ENCODE measurements at regions not wholly inside any gene's neighbourhood (a gene's known extent, or its start where the extent isn't known, plus 50 kb on each side); places are given as distances from the start of the nearest gene placed in this dataset.

DNA sequence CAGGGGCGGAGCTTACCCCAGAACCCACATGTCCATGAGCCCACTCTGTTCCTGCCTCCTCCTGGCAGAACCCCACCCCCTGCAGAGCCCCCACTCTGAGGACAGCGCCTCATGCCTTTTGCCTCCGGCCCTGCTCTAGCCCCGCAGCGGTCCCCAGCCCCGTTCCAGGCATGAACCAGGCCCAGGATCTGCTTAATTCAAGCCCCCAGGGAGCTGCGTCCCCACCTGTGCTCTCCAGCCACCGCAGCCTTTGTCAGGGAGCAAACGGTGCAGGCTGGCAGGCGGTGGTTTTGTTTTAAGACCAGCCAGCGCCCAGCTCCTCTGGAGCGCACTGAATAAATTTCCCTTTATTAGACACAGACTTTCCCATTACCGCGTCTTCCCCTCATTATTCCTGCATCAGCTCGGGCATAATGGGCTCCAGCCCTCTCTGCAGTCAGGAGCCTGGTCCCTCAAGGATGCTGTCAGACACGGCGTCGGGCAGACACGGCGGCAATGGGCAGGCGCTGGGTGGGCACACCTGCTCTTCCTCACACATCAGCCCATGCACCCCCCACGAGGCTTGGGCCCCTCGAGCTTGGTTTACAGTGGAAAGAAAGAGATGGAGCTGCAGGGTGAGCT is 137.6 kb downstream of the OLFM1 start:
- TF ChIP-seq, protein P1, sequence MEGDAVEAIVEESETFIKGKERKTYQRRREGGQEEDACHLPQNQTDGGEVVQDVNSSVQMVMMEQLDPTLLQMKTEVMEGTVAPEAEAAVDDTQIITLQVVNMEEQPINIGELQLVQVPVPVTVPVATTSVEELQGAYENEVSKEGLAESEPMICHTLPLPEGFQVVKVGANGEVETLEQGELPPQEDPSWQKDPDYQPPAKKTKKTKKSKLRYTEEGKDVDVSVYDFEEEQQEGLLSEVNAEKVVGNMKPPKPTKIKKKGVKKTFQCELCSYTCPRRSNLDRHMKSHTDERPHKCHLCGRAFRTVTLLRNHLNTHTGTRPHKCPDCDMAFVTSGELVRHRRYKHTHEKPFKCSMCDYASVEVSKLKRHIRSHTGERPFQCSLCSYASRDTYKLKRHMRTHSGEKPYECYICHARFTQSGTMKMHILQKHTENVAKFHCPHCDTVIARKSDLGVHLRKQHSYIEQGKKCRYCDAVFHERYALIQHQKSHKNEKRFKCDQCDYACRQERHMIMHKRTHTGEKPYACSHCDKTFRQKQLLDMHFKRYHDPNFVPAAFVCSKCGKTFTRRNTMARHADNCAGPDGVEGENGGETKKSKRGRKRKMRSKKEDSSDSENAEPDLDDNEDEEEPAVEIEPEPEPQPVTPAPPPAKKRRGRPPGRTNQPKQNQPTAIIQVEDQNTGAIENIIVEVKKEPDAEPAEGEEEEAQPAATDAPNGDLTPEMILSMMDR (IDR thresholded peaks at IDR 0.05; ENCODE audit: borderline replicate concordance, insufficient read depth, low read depth, low read length) = no peak
- no peak overlapping the region for H3K4me3 ChIP-seq (ENCODE audit: low read depth, low read length)

DNA sequence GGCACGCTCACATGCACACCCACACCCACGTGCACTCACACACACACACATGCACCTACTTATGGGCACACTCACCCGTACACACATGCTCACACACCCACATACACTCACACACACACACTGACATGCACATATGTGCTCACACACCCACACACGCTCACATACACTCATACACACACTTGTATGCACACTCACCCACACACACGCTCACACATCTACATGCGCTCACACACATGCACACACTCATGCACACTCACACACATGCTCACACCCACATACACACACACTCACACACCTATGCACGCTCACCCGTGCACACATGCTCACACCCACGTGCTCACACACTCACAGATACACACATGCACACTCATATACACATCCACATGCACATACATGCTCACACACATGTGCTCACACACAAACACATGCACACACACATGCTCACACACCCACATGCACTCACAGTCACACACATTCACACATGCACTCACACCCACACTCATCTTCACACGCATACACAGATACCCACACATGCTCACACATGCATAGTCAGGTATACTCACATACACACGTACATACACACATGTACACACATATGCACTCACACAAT is 138.3 kb downstream of the OLFM1 start:
- TF ChIP-seq, protein P1 (IDR thresholded peaks at IDR 0.05; ENCODE audit: borderline replicate concordance, insufficient read depth, low read depth, low read length) = no peak
- H3K4me3 ChIP-seq (ENCODE audit: low read depth, low read length) = no peak overlapping the region

DNA sequence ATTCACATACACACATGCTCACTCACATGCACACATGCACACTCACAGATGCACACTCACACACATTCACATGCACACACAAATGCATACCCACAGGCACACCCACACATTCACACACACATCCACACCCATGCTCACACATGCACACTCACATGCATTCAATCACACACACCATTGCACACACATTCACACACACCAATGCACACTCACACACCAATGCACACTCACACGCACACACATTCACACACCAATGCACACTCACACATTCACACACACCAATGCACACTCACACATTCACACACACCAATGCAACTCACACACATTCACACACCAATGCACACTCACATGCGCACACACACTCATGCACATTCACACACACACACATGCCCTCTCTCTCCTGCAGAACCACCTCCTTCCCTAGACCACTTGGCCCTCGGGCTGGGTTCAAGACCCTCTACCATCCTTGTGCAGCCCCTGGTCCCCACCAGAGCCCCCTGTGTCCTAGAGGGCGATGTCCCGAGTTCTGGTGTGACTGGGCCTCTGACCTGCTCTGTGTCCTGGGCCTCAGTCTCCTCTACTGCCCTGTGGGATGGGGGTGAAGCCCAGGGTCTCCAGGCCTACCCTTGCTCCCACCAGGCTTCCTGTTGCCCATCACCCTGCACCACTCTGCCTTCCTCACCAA is 139.0 kb downstream of the OLFM1 start:
- TF ChIP-seq, protein P1 (IDR thresholded peaks at IDR 0.05; ENCODE audit: borderline replicate concordance, insufficient read depth, low read depth, low read length) = no peak
- no peak overlapping the region for H3K4me3 ChIP-seq (ENCODE audit: low read depth, low read length)

DNA sequence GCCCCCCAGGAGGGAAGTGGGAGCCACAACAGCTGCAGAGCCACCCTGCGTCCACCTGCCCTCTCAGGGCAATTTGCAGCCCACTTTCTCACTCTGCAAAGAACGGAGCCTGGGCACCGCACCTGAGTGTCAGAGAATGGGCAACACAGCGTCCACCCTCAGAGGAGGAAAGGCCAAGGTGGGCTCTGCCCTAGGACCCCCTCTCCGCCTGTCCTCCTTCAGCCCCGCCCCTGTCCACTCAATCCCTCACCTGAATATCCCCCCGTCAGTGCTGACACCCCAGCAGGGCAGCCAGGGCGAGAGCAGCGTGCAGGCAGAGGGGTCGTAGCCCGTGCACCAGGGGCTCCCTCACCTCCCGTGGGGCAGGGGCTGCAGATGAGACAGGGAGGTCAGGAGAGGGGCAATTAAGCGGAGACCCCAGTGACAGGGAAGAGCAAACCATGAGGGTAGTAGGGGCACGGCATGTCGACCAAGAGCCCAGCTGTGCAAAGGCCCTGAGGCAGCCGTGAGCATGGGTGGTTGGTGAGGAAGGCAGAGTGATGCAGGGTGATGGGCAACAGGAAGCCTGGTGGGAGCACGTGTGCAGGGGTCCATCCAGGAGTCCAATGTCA is 140.3 kb downstream of the OLFM1 start:
- H3K4me3 ChIP-seq (ENCODE audit: low read depth, low read length) = no peak overlapping the region
- TF ChIP-seq, protein P1 (IDR thresholded peaks at IDR 0.05; ENCODE audit: borderline replicate concordance, insufficient read depth, low read depth, low read length) = no peak

DNA sequence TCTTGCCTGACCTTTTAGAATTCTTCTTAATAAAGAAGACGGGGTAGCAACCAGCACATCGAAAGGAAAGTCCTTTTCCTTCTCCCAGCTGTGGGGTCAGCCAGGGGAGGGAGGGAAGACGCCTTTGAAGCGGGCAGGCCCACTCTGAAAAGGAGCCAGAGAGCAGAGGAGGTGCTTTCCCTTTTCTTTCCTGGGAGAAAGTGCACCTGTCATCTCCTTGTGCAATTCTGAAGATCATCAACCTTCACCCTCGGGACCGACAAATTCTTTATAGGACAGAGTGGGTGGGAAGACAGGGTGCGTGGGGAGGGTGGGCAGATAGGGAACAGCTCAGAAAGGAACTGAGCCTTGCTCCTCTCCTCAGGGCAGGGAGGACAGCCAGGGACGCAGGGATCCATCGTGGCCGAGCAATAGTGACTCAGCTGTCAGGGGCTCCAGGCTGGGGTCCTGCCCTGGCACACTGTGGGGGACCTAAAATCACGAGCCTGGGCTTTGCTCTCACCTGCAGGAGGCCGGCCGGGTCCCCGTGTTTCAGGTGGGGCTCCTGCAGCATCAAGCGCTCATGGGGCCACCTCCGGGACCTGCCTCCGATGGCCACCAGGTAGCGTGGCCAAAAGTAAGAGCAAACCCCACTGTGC is 141.0 kb downstream of the OLFM1 start:
- H3K4me3 ChIP-seq (ENCODE audit: low read depth, low read length) = no peak overlapping the region
- TF ChIP-seq, protein P1 (IDR thresholded peaks at IDR 0.05; ENCODE audit: borderline replicate concordance, insufficient read depth, low read depth, low read length) = no peak

DNA sequence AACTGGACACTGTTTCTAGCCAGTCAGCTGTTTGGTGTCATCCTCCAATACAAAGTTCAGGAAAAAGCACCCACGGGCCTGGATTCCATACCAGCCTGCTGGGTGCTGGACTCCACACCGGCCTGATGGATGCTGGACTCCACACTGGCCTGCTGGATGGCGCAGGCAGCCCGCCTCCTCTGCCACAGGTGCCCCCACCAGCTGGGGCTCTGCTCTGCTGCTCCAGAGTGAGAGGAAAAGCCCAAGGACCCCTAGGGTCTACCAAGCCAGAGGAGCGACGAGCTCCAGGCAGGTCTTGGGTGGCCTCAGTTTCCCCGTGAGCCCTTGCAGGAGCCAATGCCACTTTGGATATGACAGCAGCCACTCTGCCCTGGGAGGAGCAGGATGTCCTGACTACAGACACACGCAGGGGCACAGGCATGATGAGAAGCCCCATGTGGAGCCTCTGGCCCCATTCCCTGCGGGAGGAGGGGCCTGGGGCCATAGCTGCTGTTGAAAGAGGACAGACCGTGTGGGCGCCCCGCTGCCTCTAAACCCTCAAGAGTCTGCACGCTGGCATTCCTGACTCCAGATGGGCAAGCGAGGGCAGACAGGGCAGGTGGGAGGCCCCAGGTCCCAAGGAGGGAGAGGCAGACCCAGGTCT is 141.6 kb downstream of the OLFM1 start:
- no peak overlapping the region for H3K4me3 ChIP-seq (ENCODE audit: low read depth, low read length)
- TF ChIP-seq, protein P1 (IDR thresholded peaks at IDR 0.05; ENCODE audit: borderline replicate concordance, insufficient read depth, low read depth, low read length) = no peak

Data from GM12875 (cell line).